B cell (primary cell): ENCODE measurements at regions not wholly inside any gene's neighbourhood (a gene's known extent, or its start where the extent isn't known, plus 50 kb on each side); places are given as distances from the start of the nearest gene placed in this dataset.

Experiments
- EZH2 ChIP-seq: IDR thresholded peaks from 2 replicates; pipeline ENCODE4 v1.6.1; 2012; ENCODE audit warnings: borderline replicate concordance, low read depth, mild to moderate bottlenecking, moderate library complexity, low read length; ENCODE audit not compliant: insufficient read depth, poor library complexity, severe bottlenecking
- TF ChIP-seq, protein P1 (sequence below): fragments of 200-600 bp; IDR thresholded peaks from one replicate; pipeline ENCODE4 v1.8.0; 2022; ENCODE audit warnings: antibody characterized with exemption, mild to moderate bottlenecking

DNA sequence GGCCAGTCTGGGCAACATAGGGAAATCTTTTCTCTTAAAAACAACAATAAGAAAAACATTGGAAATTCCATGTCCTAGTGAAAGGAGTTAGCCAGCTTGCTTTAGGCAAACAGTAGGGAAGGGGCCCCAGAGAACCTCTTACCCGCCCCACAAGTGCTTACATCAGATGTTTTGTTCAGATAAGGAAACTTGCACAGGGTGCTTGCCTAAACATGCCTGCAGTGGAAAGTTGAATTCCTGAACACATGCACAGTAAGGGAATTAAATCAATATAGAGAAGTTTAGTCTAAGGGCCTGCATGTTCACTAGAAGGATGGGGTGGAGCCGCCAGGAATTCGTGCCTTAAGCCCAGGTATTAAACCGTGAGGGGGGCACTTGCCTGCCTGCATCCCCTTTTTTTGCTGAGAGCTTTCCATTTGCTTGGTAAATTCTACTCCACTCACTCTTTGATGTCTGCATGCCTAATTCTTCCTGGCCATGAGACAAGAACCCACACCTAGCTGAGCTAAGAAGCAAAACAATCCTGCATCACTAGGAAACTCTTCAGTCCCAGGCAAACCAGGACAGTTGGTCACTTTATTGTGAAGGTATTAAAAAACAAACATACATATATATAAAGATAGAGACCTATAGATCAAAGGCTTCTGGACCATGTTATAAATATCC, 499.0 kb downstream of the SIPA1L2 start:
- TF ChIP-seq, protein P1, sequence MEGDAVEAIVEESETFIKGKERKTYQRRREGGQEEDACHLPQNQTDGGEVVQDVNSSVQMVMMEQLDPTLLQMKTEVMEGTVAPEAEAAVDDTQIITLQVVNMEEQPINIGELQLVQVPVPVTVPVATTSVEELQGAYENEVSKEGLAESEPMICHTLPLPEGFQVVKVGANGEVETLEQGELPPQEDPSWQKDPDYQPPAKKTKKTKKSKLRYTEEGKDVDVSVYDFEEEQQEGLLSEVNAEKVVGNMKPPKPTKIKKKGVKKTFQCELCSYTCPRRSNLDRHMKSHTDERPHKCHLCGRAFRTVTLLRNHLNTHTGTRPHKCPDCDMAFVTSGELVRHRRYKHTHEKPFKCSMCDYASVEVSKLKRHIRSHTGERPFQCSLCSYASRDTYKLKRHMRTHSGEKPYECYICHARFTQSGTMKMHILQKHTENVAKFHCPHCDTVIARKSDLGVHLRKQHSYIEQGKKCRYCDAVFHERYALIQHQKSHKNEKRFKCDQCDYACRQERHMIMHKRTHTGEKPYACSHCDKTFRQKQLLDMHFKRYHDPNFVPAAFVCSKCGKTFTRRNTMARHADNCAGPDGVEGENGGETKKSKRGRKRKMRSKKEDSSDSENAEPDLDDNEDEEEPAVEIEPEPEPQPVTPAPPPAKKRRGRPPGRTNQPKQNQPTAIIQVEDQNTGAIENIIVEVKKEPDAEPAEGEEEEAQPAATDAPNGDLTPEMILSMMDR = no peak
- TF ChIP-seq EZH2 = no peak
